C4-2B (cell line): ENCODE measurements at regions not wholly inside any gene's neighbourhood (a gene's known extent, or its start where the extent isn't known, plus 50 kb on each side); places are given as distances from the start of the nearest gene placed in this dataset.
"Not testable (repeated sequence)": the region's sequence is repeated elsewhere in the genome, so short reads cannot be mapped to it uniquely, and the experiment has no call there.

Experiments
- CTCF ChIP-seq: fragments of 450-650 bp; conservative IDR thresholded peaks from 2 replicates; pipeline ENCODE4 v1.5.1; 2017; ENCODE audit warnings: mild to moderate bottlenecking
- ZFX ChIP-seq: fragments of 450-650 bp; IDR thresholded peaks from 2 replicates; pipeline ENCODE4 v1.6.1; 2017

- not testable (repeated sequence) for TF ChIP-seq CTCF, ZFX
Observed at GRCh38 chr18:15001038-15001794, 253.2 kb downstream of the ANKRD30B start.
